HG03354 (cell line): ENCODE measurements at regions not wholly inside any gene's neighbourhood (a gene's known extent, or its start where the extent isn't known, plus 50 kb on each side); places are given as distances from the start of the nearest gene placed in this dataset.

Source experiments
- ATAC-seq: cut with Tn5 transposase; IDR thresholded peaks from one replicate; pipeline ENCODE4 v1.9.1; 2021; ENCODE audit warnings: mild to moderate bottlenecking; ENCODE audit not compliant: unreplicated experiment, poor library complexity, severe bottlenecking

GRCh38 chr1:82487778-82488177 lies 687.0 kb downstream of the ADGRL2 start:
- ATAC-seq: no peak

- ATAC-seq: no peak
These were observed 686.2 kb downstream of the ADGRL2 start for GRCh38 chr1:82486969-82487368.

GRCh38 chr1:82486468-82486867 lies 685.7 kb downstream of the ADGRL2 start:
- no peak for ATAC-seq

GRCh38 chr1:82485591-82486369 lies 685.0 kb downstream of the ADGRL2 start:
- no peak for ATAC-seq

GRCh38 chr1:82483146-82483545 lies 682.4 kb downstream of the ADGRL2 start:
- no peak for ATAC-seq

GRCh38 chr1:82478916-82479315 lies 678.2 kb downstream of the ADGRL2 start:
- no peak for ATAC-seq

- ATAC-seq: no peak
These were observed 671.9 kb downstream of the ADGRL2 start for GRCh38 chr1:82472489-82473131.

- ATAC-seq: no peak
These were observed 666.2 kb downstream of the ADGRL2 start for GRCh38 chr1:82466891-82467290.

- ATAC-seq: no peak
These were observed 665.7 kb downstream of the ADGRL2 start for GRCh38 chr1:82466416-82466815.

- no peak for ATAC-seq
These were observed 664.3 kb downstream of the ADGRL2 start for GRCh38 chr1:82465024-82465423.

- no peak for ATAC-seq
These were observed 663.7 kb downstream of the ADGRL2 start for GRCh38 chr1:82464362-82465001.

GRCh38 chr1:82463951-82464350 lies 663.2 kb downstream of the ADGRL2 start:
- ATAC-seq: no peak

GRCh38 chr1:82462366-82462765 lies 661.6 kb downstream of the ADGRL2 start:
- no peak for ATAC-seq

- no peak for ATAC-seq
These were observed 654.6 kb downstream of the ADGRL2 start for GRCh38 chr1:82455342-82455741.

GRCh38 chr1:82454431-82454830 lies 653.7 kb downstream of the ADGRL2 start:
- no peak for ATAC-seq

- no peak for ATAC-seq
These were observed 652.9 kb downstream of the ADGRL2 start for GRCh38 chr1:82453511-82454185.

- ATAC-seq: no peak
These were observed 651.4 kb downstream of the ADGRL2 start for GRCh38 chr1:82452096-82452495.

- ATAC-seq: no peak
These were observed 650.5 kb downstream of the ADGRL2 start for GRCh38 chr1:82451191-82451590.

GRCh38 chr1:82449506-82450057 lies 648.8 kb downstream of the ADGRL2 start:
- ATAC-seq: no peak

GRCh38 chr1:82446955-82447354 lies 646.2 kb downstream of the ADGRL2 start:
- no peak for ATAC-seq
